SU-DHL-6 (cell line): ENCODE measurements at regions not wholly inside any gene's neighbourhood (a gene's known extent, or its start where the extent isn't known, plus 50 kb on each side); places are given as distances from the start of the nearest gene placed in this dataset.

Experiments
- CTCF ChIP-seq: fragments of 200-600 bp; sonication (generic); IDR thresholded peaks from one replicate; pipeline ENCODE4 v1.5.1; 2017; ENCODE audit warnings: antibody characterized with exemption, mild to moderate bottlenecking, low read length, moderate library complexity; ENCODE audit not compliant: insufficient read depth, poor library complexity, severe bottlenecking
- EZH2phosphoT487 ChIP-seq: fragments of 200-600 bp; sonication (generic), shearing (Covaris generic); conservative IDR thresholded peaks from 2 replicates; pipeline ENCODE4 v1.6.1; 2018; ENCODE audit warnings: mild to moderate bottlenecking, antibody characterized with exemption, low read length, moderate library complexity, mixed read lengths

- TF ChIP-seq CTCF (no peak), EZH2phosphoT487 (no peak)
Observed at GRCh38 chr4:116480546-116480945, 604.8 kb downstream of the TRAM1L1 start.
